B cell (primary cell): ENCODE measurements at regions not wholly inside any gene's neighbourhood (a gene's known extent, or its start where the extent isn't known, plus 50 kb on each side); places are given as distances from the start of the nearest gene placed in this dataset.

Experiments
- ATAC-seq: fragments of 200-7000 bp; cut with Tn5 transposase; one replicate; pipeline ENCODE4 v1.10.0; 2021; ENCODE audit warnings: low read depth, mild to moderate bottlenecking, moderate number of reproducible peaks, moderate library complexity
- CTCF ChIA-PET: fragments of 350-600 bp; sonication (Branson Sonifier 250); formaldehyde crosslinking; loops from one replicate; lab custom pipeline; 2021; ENCODE audit warnings: antibody characterized with exemption, inconsistent platforms; lab: Charles Lee
- POLR2A ChIA-PET: fragments of 350-600 bp; sonication (Branson Sonifier 250); formaldehyde crosslinking; loops from one replicate; lab custom pipeline; 2021; ENCODE audit warnings: antibody characterized with exemption; lab: Charles Lee
- DNase-seq: peaks from one replicate; pipeline ENCODE4 v3.0.0; 2013
- H2AFZ ChIP-seq: 2 replicates; pipeline ENCODE4 v1.6.1; 2012; ENCODE audit warnings: mild to moderate bottlenecking, low read depth, low read length; ENCODE audit not compliant: insufficient read depth, poor library complexity, severe bottlenecking
- H3K27ac ChIP-seq, 2 donors: 1 replicate in 1 of 2; 2 replicates in 1 of 2; pipeline ENCODE4 v1.5.1; 2012 to 2013; ENCODE audit warnings: low read length in 2 of 2, mild to moderate bottlenecking in 2 of 2, moderate library complexity in 1 of 2
- H3K27me3 ChIP-seq, 4 experiments: fragments of 200-600 bp in 1 of 4; sonication (generic) in 1 of 4; replicated peaks in 1 of 4; 1 replicate in 2 of 4; 2 replicates in 2 of 4; pipeline versions ENCODE4 v1.6.1 to v1.7.0; 2013 to 2016; ENCODE audit warnings: low read length in 3 of 4, mild to moderate bottlenecking in 2 of 4, mixed read lengths in 1 of 4, moderate library complexity in 1 of 4; ENCODE audit not compliant: insufficient read depth in 4 of 4, control insufficient read depth in 3 of 4; ENCODE audit errors: control extremely low read depth in 1 of 4
- H3K36me3 ChIP-seq, 2 experiments: replicated peaks in 1 of 2; 1 replicate in 1 of 2; 2 replicates in 1 of 2; pipeline versions ENCODE4 v1.6.1 to v1.7.1; 2013; ENCODE audit warnings: low read length in 1 of 2; ENCODE audit not compliant: insufficient read depth in 2 of 2, control insufficient read depth in 1 of 2; ENCODE audit errors: control extremely low read depth in 1 of 2, extremely low read depth in 1 of 2
- H3K4me1 ChIP-seq, 2 donors: fragments of 200-600 bp in 1 of 2; sonication (generic) in 1 of 2; 1 replicate in 1 of 2; 2 replicates in 1 of 2; pipeline versions ENCODE4 v1.5.1 to v1.6.1; 2013 to 2017; ENCODE audit warnings: low read length in 2 of 2; ENCODE audit not compliant: control insufficient read depth in 2 of 2, insufficient read depth in 2 of 2
- H3K4me2 ChIP-seq: replicated peaks from 2 replicates; pipeline ENCODE3; 2012; ENCODE audit warnings: mild to moderate bottlenecking, low read depth, low read length; ENCODE audit not compliant: poor library complexity, severe bottlenecking
- H3K4me3 ChIP-seq, 5 experiments: fragments of 200-600 bp in 1 of 5; sonication (generic) in 1 of 5; 1 replicate in 3 of 5; 2 replicates in 2 of 5; pipeline versions ENCODE4 v1.5.1 to v1.7.0; 2011 to 2016; ENCODE audit warnings: low read length in 4 of 5, mild to moderate bottlenecking in 4 of 5, low read depth in 2 of 5, control low read depth in 1 of 5, moderate library complexity in 1 of 5; ENCODE audit not compliant: insufficient read depth in 1 of 5; ENCODE audit errors: control extremely low read depth in 1 of 5, extremely low read depth in 1 of 5
- H3K79me2 ChIP-seq: fragments of 200-600 bp; sonication (generic); one replicate; pipeline ENCODE4 v1.6.0; 2016; ENCODE audit warnings: low read length; ENCODE audit not compliant: control insufficient read depth, insufficient read depth
- H3K9ac ChIP-seq: fragments of 200-600 bp; sonication (generic); 2 replicates; pipeline ENCODE4 v1.6.1; 2017; ENCODE audit warnings: mild to moderate bottlenecking, low read length, moderate library complexity
- H3K9me3 ChIP-seq, 3 donors: one replicate each; pipeline versions ENCODE4 v1.6.1 to v1.7.1; 2013; ENCODE audit warnings: low read length in 2 of 3; ENCODE audit not compliant: control insufficient read depth in 2 of 3, insufficient read depth in 1 of 3; ENCODE audit errors: control extremely low read depth in 1 of 3
- H4K20me1 ChIP-seq: 2 replicates; pipeline ENCODE4 v1.6.0; 2012; ENCODE audit warnings: mild to moderate bottlenecking, low read length; ENCODE audit not compliant: insufficient read depth, control insufficient read depth, poor library complexity, severe bottlenecking
- H3K27ac Mint-ChIP-seq: one replicate; pipeline ENCODE4 v1.8.0; 2021; ENCODE audit warnings: mixed read lengths
- H3K27me3 Mint-ChIP-seq: one replicate; pipeline ENCODE4 v1.8.0; 2021; ENCODE audit warnings: mixed read lengths
- H3K4me1 Mint-ChIP-seq: one replicate; pipeline ENCODE4 v1.8.0; 2021; ENCODE audit warnings: mixed read lengths
- H3K4me3 Mint-ChIP-seq: one replicate; pipeline ENCODE4 v1.8.0; 2021; ENCODE audit warnings: mixed read lengths
- H3K9me3 Mint-ChIP-seq: one replicate; pipeline ENCODE4 v1.8.0; 2022; ENCODE audit warnings: mixed read lengths; ENCODE audit not compliant: insufficient read depth
- CTCF ChIP-seq: fragments of 200-600 bp; IDR thresholded peaks from one replicate; pipeline ENCODE4 v1.8.0; 2022; ENCODE audit warnings: antibody characterized with exemption, mild to moderate bottlenecking
- EZH2 ChIP-seq: IDR thresholded peaks from 2 replicates; pipeline ENCODE4 v1.6.1; 2012; ENCODE audit warnings: borderline replicate concordance, low read depth, mild to moderate bottlenecking, moderate library complexity, low read length; ENCODE audit not compliant: insufficient read depth, poor library complexity, severe bottlenecking
- WGBS: methylation state at CpG from one replicate; pipeline ENCODE4 v1.1.5; 2013; ENCODE audit warnings: missing lambda C conversion rate; ENCODE audit not compliant: insufficient coverage; 5-methylcytosine and 5-hydroxymethylcytosine counted together
- intact Hi-C: fragments of 100-400 bp; cut with micrococcal nuclease; formaldehyde crosslinking; loops from one replicate; pipeline ENCODE4 v1.10.0; 2022

- 100% methylated on average over 2 of the region's 5 CpGs for WGBS
- peaks cover 7% of the 10 kb centered on the region for H3K9me3 Mint-ChIP-seq
- DNase-seq: no peak
These were observed 694.8 kb upstream of the CDH10 start for GRCh38 chr5:25339541-25339940.

GRCh38 chr5:25334350-25334749 is 689.6 kb upstream of the CDH10 start:
- Mint-ChIP-seq H3K9me3 (peaks cover 6% of the 10 kb centered on the region), H3K4me1 (no peaks in the 10 kb centered on the region), H3K4me3 (no peak overlapping the region), H3K27me3 (no peaks in the 10 kb centered on the region), H3K27ac (no peak overlapping the region)
- no peak for ATAC-seq
- Histone ChIP-seq H2AFZ (no peak overlapping the region), H4K20me1 (no peaks in the 10 kb centered on the region), H3K4me1 (no peaks in the 10 kb centered on the region), H3K4me2 (no peak overlapping the region), H3K79me2 (no peaks in the 10 kb centered on the region), H3K27ac (no peak overlapping the region), H3K9me3 (peaks cover 0 to 21% (median 0%) of the 10 kb centered on the region in 3 donors), H3K9ac (no peak overlapping the region), H3K36me3 (no peaks in the 10 kb centered on the region), H3K4me3 (no peak overlapping the region), H3K27me3 (no peaks in the 10 kb centered on the region)
- ChIA-PET CTCF (no interaction called here), POLR2A (no interaction called here)
- intact Hi-C loops: no loop called here
- TF ChIP-seq EZH2 (no peak), CTCF (no peak)
- DNase-seq: no peak
- WGBS: 90% methylated on average over 6 of the region's 6 CpGs

More at GRCh38 chr5:25339541-25339940, 694.8 kb upstream of the CDH10 start:
- TF ChIP-seq EZH2 (no peak), CTCF (no peak)
- H3K27me3 ChIP-seq: no peaks in the 10 kb centered on the region
- Mint-ChIP-seq H3K27ac (no peak overlapping the region), H3K4me3 (no peak overlapping the region), H3K27me3 (no peaks in the 10 kb centered on the region), H3K4me1 (no peaks in the 10 kb centered on the region)
- no peaks in the 10 kb centered on the region for H3K36me3 ChIP-seq
- H3K9ac ChIP-seq: no peak overlapping the region
- peaks cover 0 to 2% (median 0%) of the 10 kb centered on the region in 3 donors for H3K9me3 ChIP-seq
- ATAC-seq: no peak
- no peak overlapping the region for H3K4me3 ChIP-seq
- ChIA-PET POLR2A (no interaction called here), CTCF (no interaction called here)
- H2AFZ ChIP-seq: no peak overlapping the region
- intact Hi-C loops: no loop called here
- H4K20me1 ChIP-seq: no peaks in the 10 kb centered on the region
- H3K4me1 ChIP-seq: no peaks in the 10 kb centered on the region
- H3K79me2 ChIP-seq: no peaks in the 10 kb centered on the region
- no peak overlapping the region for H3K27ac ChIP-seq
- H3K4me2 ChIP-seq: no peak overlapping the region
